Ishikawa (cell line): ENCODE measurements at regions not wholly inside any gene's neighbourhood (a gene's known extent, or its start where the extent isn't known, plus 50 kb on each side); places are given as distances from the start of the nearest gene placed in this dataset.

Source experiments
- CEBPB ChIP-seq: IDR thresholded peaks from 2 replicates; pipeline ENCODE4 v1.6.1; 2012
- CREB1 ChIP-seq: IDR thresholded peaks from 2 replicates; pipeline ENCODE4 v1.6.1; 2012; ENCODE audit warnings: low read depth
- EGR1 ChIP-seq: IDR thresholded peaks from 2 replicates; pipeline ENCODE4 v1.6.1; 2012
- EP300 ChIP-seq: IDR thresholded peaks from 2 replicates; pipeline ENCODE4 v1.6.1; 2012; ENCODE audit warnings: borderline replicate concordance
- FOXM1 ChIP-seq: IDR thresholded peaks from 2 replicates; pipeline ENCODE4 v1.6.1; 2012; ENCODE audit warnings: low read depth, borderline replicate concordance
- MAX ChIP-seq: IDR thresholded peaks from 2 replicates; pipeline ENCODE4 v1.6.1; 2012
- NFIC ChIP-seq: IDR thresholded peaks from 2 replicates; pipeline ENCODE4 v1.6.1; 2012
- RAD21 ChIP-seq: IDR thresholded peaks from 2 replicates; pipeline ENCODE4 v1.6.1; 2012; ENCODE audit warnings: low read depth
- REST ChIP-seq: IDR thresholded peaks from 2 replicates; pipeline ENCODE4 v1.6.1; 2012; ENCODE audit warnings: low read depth, mild to moderate bottlenecking
- TAF1 ChIP-seq: IDR thresholded peaks from 2 replicates; pipeline ENCODE4 v1.6.1; 2012; ENCODE audit warnings: low read depth, mild to moderate bottlenecking
- TCF12 ChIP-seq: IDR thresholded peaks from 2 replicates; pipeline ENCODE4 v1.6.1; 2012; ENCODE audit warnings: low read depth
- TEAD4 ChIP-seq: IDR thresholded peaks from 2 replicates; pipeline ENCODE4 v1.6.1; 2012
- USF1 ChIP-seq: IDR thresholded peaks from 2 replicates; pipeline ENCODE4 v1.6.1; 2012
- YY1 ChIP-seq: IDR thresholded peaks from 2 replicates; pipeline ENCODE4 v1.6.1; 2012; ENCODE audit warnings: low read depth
- ZBTB7A ChIP-seq: IDR thresholded peaks from 2 replicates; pipeline ENCODE4 v1.6.1; 2012; ENCODE audit warnings: low read depth

DNA sequence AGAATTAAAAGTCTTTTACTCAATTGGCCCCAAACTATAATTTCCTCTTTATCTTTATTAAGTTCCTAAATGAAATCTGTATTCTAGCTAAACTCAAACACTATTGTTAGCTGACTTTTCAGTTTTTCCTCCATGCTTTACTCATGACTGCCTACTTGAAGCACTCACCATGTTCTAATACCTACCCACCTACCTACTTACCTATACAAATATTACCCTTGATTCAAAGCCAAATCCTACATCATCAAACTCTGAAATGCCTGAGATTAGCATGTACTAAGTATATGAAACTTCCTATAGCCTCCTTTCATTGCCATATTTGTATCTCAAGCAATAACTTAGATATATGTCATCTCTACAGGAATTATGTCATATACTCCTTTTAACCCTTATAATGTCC lies 259.7 kb downstream of the HDGFL1 start:
- TF ChIP-seq FOXM1 = no peak
- TF ChIP-seq RAD21 = no peak
- TF ChIP-seq TCF12 = no peak
- no peak for TF ChIP-seq USF1
- TF ChIP-seq CEBPB = no peak
- TF ChIP-seq CREB1 = no peak
- no peak for TF ChIP-seq YY1
- no peak for TF ChIP-seq TEAD4
- no peak for TF ChIP-seq EGR1
- no peak for TF ChIP-seq REST
- no peak for TF ChIP-seq ZBTB7A
- TF ChIP-seq MAX = no peak
- no peak for TF ChIP-seq NFIC

DNA sequence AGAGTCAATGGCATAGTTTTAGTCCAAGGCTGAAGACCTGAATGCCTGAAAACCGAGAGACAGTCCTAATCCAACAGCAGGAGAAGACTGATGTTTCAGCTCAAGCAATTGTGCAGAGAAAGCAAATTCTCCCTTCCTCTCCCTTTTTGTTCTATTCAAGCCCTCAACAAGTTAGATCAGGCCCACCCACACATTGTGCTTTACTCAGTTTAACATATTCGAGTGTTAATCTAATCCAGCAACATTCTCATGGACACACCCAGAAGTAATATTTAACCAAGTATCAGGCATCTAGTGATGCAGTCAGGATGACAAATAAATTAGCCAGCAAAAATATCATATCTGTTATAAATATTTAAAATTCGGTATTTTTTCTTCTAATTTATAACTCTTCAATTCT lies 261.1 kb downstream of the HDGFL1 start:
- no peak for TF ChIP-seq CEBPB
- no peak for TF ChIP-seq EP300
- no peak for TF ChIP-seq ZBTB7A
- no peak for TF ChIP-seq RAD21
- TF ChIP-seq NFIC = no peak
- no peak for TF ChIP-seq TEAD4
- TF ChIP-seq TCF12 = no peak
- no peak for TF ChIP-seq CREB1
- no peak for TF ChIP-seq TAF1
- TF ChIP-seq REST = no peak
- no peak for TF ChIP-seq YY1
- TF ChIP-seq USF1 = no peak
- no peak for TF ChIP-seq MAX
- TF ChIP-seq EGR1 = no peak
- TF ChIP-seq FOXM1 = no peak

GRCh38 chr6:22833191-22833590 lies 263.8 kb downstream of the HDGFL1 start:
- TF ChIP-seq FOXM1 (no peak), EP300 (no peak), TCF12 (no peak), TEAD4 (no peak), REST (no peak), USF1 (no peak)

DNA sequence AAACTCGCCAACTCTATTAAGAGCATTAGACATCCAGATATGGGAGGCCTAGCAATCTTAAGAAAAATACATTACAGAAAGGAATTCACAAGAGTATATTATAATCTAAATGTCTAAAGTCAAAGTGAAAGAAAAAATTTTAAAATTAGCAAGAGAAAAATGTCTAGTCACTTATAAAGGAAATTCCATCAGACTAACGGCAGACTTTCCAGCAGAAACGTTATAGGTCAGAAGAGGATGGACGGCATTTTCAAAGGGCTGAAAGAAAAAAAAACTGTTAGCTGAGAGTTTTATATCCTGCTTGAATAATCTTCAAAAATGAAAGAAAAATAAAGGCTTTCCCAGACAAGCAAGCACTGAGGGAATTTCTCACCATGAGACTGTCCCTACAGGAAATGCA lies 269.0 kb downstream of the HDGFL1 start:
- TF ChIP-seq YY1 = no peak
- no peak for TF ChIP-seq TEAD4
- no peak for TF ChIP-seq USF1
- no peak for TF ChIP-seq TCF12
- TF ChIP-seq TAF1 = no peak
- TF ChIP-seq ZBTB7A = no peak
- no peak for TF ChIP-seq NFIC
- no peak for TF ChIP-seq REST
- TF ChIP-seq EGR1 = no peak
- no peak for TF ChIP-seq CEBPB
- TF ChIP-seq FOXM1 = no peak
- TF ChIP-seq CREB1 = no peak
- TF ChIP-seq RAD21 = no peak
- no peak for TF ChIP-seq EP300
